GM18870 (cell line): ENCODE measurements at regions not wholly inside any gene's neighbourhood (a gene's known extent, or its start where the extent isn't known, plus 50 kb on each side); places are given as distances from the start of the nearest gene placed in this dataset.

ENCODE experiments used
- ATAC-seq: cut with Tn5 transposase; IDR thresholded peaks from one replicate; pipeline ENCODE4 v1.9.1; 2021; ENCODE audit warnings: moderate library complexity; ENCODE audit not compliant: unreplicated experiment

DNA sequence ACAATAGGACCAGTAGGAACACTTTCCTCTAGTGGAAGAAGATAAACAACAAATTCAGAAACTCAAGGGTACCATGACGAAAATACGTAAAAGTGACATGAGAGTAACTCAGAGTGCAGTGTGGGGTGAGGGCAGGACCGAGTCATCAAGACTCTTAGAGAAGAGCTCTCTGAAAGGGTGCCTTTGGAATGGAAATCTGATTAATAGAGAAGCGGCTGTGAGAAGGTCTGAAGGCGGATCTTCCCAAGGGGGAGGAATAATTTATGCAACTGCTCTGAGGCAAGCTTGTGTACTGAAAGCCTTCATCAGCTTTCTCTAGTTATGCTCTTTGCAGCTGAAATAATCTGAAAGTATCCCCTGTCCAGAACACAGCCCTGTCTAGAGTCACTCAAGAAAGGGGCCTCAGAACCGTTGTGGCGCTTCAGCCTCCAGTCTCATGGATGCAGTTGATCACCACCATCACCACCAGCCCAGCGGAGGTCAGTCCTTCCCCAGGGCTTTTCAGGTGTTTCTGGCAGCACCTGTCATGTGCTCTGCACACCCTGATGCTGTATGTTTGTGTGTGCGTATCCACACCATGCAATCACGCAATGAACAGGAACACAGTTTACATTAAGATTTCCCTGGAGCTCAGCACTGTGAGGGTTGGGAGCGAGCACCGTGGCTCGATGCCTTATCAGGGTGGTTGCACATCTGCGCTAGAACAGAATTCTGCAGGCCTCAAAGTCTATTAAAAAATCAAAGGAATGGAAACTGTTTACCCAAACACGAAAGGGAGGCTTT is 396.5 kb downstream of the SMOC2 start:
- no peak for ATAC-seq

DNA sequence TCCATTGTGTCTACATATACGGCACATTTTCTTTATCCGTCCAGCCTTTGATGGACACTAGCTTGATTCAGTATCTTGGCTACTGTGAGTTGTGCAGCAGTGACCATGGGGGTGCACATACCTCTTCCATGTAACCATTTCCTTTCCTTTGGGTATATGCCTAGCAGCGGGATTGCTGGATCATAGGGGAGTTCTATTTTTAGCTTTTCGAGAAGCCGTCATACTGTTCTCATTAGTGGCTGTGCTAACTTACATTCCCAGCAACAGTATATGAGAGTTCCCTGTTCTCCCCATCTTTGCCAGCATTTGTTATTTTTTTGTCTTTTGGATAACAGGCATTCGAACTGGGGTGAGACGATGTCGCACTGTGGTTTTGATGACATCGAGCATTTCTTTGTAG is 395.0 kb downstream of the SMOC2 start:
- ATAC-seq = no peak

DNA sequence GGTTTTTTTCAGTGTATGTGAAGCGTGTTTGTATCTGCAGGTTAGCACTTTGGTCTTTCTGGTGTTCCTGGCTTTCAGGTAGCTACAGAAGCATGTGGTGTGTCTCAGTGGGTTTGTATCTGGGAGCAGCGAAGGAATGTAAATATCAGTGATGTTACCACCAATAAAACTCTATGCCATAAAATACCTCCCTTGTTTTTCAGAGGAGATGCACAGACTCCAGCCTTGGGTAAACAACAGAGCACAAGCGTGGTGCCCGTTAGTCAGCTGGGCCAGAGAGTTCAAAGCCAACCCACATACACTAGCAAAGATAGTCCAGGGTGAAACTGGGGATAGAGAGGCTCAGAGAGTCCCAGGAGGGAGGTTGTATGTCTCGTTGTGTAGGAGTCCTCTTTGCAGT is 393.8 kb downstream of the SMOC2 start:
- ATAC-seq = no peak

DNA sequence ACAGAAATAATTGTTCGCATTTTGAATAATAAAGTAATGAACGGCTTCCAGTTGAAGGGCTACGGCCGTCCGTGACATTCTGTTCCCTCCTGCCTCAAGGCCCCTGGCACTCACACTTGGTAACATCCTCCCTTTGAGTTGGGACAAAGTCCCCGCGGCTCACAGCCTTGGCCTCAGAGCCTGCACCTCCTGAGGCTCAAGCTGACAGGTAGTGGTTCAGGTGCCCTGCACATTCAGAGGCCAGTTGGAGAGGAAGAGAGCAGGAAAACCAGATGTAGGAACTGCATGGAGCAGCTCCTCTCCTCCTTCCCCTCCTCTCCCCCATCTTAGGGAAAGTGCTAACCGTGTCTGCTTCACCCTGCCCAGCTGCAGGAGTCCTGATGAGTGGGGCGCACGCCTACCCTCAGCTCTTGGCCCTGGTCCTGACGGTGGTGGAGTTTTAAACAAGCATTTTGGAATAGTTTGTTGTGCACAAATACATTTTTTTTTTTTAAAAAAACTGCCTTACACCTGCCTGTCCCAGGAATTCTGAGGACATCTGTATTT is 393.1 kb downstream of the SMOC2 start:
- ATAC-seq = no peak

DNA sequence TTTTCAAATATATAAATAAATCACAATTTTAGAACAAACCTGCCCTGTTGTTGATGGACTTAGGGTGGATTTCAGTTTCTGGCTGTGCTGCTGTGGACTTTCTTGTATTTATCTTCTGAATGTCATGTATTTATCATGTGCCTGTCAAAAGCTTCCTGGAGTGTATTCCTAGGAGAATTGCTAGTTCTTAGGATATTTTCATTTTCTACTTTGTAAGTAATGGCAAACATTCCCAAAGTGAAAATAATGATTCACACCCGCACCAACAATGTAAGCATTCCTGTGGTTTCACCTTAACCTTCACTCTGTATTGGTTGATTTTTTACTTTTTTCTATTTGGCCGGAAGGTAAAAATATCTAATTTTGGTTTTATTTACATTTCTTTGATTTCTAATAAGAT is 387.8 kb downstream of the SMOC2 start:
- ATAC-seq = no peak

DNA sequence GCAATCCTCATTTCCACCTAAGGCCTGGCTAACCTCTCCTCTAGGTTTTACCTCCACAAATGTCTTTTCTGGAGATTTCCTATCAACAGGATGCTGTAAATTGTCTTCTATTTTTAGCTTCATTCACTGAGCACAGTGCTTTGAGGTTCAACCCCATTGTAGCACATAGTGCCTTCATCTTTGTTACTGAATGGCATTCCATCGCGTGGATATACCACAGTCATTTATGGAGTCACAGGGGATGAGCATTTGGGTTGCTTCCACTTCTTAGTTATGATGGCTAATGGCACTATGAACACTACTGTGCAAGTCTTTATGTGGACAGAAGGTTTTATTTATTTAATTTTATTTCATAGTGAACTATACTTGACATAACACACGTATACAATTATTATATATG is 387.1 kb downstream of the SMOC2 start:
- ATAC-seq = no peak

DNA sequence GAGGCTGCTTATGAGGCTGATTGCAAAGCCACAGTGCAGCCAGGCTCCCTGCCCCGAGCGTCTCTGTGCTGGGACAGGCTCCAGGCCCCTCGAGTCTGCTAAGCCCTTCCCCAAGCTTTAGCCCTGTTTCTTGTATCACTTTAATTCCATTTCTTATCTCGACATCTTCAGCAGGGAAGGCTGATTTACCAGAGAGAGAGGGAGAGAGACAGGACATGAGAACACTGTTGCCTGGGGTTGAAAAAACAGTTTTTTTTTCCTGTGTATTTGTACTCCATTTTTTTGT is 386.5 kb downstream of the SMOC2 start:
- ATAC-seq = no peak

DNA sequence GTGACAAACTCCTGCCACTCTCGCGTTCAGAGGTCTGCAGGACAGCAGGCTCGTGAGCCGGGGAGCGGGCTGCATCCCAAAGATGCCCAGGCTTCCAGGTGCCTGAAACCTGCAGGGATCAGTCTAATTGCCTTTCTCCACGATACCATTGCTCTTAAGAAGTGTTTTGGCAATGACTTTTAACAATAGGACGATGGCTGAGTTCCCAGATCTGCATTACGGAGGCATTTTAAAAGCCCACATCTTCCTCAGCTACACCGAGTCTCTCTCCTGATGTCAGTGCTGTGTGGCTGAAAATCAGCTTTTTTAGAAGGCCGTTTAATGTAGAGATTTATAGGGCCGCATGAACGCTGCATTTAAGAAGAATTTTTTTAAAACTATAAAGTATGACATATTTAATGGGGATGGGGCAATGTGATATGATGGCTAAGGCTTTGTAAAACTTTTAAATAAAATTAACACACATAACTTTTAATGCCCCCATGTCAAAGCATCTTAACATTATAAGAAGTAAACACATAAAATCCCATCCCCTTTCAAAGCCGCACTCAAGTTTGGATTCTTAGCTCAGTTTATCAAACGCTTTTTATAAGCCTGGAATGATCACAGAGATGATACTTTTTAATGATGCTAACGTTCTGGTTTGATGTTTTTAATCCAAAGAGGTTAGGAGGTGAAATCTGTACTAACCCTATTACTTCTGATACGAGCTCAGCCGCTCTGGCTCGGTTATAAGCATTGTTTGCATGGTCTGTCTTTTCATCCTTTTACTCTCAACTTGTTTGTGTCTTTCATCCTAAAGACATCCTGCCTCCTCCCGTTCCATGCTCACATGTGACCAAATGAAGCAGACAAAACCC is 386.0 kb downstream of the SMOC2 start:
- ATAC-seq = no peak

DNA sequence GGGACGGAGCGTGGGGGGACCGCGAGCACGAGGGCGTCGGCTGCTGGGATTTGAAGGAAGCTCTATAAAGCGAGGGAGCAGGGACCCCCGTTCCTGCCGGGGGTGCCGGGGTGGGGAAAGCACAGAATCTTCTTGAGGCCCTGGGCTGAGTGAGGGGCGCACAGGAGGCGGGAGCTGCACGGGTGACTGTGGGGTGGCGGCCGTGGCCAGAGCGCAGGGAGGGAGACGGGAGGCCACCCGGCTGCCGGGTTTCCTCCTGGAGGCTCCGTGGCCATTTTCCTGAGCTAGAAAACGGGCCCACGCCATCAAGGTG is 385.1 kb downstream of the SMOC2 start:
- no peak for ATAC-seq

DNA sequence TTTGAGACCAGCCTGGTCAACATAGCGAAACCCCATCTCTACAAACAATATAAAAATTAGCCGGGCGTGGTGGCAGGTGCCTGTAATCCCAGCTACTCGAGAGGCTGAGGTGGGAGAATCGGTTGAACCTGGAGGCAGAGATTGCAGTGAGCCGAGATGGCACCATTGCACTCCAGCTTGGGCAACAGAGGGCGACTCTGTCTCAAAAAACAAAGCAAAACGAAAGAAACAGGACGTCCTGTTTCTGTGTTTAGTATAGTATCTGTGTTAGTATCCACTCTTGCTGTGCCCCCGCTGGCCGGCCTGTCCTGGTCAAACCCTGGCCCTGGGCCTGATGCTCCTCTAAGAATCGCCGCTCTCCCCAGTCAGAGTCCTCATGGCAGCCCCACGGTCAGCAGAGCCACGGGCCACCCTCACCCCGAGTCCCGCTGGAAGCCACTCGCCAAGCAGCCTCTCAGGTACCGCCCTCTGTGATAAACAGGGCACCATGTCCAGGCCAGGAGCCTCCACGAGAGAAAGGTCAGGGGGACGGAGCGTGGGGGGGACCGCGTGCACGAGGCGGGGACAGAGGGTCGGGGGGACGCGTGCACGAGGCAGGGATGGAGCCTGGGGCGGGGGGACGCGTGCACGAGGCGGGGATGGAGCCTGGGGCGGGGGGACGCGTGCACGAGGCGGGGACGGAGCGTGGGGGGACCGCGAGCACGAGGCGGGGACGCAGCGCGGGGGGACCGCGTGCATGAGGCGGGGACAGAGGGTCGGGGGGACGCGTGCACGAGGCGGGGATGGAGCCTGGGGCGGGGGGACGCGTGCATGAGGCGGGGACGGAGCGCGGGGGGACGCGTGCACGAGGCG is 384.5 kb downstream of the SMOC2 start:
- no peak for ATAC-seq

DNA sequence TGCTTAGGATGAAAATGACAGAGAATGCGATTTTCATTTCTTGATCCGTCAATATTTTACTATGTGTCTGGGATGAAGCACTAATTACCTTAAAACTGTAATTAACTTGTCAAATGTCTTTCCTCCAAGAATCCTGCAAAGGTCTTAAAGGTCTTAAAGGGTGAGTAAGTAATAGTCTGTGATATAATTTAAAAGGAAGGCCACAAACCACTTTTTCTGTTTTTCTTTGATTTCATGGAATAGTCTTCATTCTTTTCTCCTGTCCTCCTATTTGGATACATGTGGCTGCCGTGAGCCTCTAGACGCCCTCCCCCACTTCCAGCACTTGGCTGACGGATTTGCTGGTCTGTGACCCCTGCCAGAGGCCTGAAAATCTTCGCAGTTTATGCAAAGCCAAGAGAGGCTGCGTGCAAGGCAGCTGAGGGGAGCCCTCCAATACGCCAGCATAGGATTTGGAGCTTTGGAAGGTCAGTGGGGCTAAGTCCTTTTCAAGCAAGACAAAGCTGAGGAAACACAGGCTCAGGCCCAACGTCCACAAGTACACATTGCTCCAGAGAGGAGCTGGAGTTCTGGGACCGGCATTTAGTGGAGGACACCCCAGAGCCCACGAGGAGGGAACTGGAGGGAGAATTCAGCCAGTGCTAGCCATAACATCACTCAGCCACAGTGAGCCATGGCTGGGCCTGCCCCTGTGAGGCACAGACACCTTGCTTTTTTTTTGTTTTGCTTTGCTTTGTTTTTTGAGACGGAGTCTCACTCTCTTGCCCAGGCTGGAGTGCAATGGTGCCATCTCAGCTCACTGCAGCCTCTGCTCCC is 382.6 kb downstream of the SMOC2 start:
- ATAC-seq = no peak

DNA sequence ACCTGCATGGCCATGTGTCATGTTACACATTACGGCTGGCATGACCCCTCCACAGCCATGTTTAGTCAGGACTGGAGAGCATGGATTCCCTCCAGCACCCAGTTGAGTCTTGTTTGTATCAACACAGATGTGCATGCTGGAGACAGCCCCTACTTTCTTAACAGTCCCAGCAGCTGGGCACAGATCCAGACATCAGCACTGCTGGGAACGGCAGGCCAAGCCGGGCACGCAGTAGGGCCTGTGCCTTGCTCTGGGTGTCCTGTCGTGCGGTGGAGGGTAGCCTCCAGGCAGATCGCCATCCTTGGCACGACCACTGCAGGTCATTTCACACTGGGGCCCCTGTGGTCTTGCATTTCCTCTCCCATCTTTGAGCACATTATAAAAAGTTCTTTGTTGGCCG is 381.4 kb downstream of the SMOC2 start:
- no peak for ATAC-seq

DNA sequence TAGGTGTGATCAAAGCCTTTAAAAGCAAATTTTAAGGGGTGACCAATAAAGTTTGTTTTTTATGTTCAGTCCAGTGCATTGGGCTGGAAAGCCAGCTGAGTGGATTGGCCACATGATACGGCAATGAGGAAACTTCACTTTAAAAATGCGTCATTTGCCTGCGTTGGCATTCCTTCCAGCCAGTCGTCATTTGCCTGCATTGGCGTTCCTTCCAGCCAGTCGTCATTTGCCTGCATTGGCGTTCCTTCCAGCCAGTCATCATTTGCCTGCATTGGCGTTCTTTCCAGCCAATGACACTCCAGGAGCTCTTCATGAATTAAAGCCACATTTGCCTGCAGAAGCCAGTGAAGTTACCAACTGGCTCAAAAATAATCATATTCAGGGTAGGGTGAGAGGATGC is 378.6 kb downstream of the SMOC2 start:
- no peak for ATAC-seq

DNA sequence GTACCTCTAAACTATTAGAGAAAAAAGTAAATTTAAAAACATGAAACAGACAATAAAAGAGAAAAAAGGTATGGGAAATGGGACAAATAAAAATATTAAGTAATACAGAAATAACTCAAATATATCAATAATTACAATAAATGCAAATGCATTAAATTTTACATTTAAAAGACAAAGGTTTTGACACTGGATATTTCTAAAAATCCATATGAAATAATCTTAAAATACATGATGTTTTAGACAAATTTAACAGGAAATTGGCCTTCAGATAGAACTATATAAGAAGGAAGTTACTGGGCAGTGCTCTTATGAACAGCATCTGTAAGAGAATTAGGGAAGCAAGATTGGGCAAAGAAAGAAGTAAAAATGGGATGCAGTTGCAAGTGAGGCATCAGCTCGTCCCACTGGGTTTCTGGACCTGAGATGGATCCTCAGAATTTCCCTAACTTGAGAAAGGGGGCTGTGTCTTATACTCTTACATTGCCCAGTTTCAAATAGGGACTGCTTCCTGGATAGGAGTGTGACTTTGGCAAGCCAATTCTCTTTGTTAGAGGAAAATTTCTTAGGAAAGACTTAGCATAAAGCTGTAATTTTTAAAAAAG is 376.7 kb downstream of the SMOC2 start:
- no peak for ATAC-seq

DNA sequence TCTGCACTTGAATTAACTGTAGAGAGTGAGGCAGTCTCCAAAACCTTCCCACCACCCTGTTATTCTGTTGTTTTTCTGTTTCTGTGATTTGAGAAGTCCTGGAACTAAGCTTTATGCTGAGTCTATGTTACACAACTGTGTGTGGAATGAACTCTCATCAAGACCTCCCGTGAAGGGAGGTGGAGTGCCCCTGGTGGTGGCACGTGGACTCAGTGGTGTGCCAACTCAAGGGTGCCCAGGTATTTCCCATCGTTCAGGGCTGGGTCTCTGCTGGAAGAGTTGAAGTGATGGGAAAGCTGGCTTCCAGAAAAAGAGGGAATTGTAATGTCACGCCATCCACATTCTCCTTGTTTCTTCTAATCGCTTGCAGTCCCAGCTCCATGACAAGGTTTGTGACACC is 374.2 kb downstream of the SMOC2 start:
- no peak for ATAC-seq

DNA sequence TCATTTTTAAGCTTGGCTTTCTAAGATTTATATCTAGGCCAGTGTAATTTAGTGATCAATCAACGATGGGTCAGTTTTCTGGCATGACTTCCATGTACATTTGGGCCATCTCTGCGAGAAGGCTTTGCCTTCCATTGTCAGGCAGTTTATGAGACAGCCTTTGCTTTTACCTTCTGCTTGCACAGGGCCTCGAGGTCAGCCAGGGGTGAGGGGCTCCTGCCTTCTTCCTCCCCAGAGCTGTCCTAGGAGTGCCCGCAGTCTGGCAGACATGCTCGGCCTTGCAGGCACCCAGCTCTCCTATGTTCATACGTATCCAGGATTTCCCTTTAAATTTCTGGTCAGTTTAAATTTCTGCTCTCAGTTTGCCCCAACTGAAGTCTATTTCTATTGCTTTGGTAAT is 367.2 kb downstream of the SMOC2 start:
- no peak for ATAC-seq

DNA sequence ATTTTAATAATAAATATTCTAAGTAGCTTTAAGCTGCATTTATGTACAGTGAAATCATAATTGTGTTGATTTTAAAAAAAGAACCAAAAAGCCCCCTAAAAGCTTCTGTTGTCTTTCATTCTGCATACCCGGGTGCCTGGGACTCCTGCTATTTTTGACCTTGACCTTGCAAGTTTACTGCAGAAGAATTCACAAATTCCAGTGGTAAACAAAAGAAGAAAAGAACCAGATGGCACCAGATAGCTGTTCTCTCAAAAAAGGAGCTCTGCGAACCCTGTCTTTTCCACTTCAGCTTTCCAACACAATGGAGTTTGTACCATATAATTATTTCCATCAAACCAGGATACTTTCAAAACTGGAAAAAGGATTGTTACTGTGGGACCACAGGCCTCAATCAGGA is 363.3 kb downstream of the SMOC2 start:
- ATAC-seq = no peak

DNA sequence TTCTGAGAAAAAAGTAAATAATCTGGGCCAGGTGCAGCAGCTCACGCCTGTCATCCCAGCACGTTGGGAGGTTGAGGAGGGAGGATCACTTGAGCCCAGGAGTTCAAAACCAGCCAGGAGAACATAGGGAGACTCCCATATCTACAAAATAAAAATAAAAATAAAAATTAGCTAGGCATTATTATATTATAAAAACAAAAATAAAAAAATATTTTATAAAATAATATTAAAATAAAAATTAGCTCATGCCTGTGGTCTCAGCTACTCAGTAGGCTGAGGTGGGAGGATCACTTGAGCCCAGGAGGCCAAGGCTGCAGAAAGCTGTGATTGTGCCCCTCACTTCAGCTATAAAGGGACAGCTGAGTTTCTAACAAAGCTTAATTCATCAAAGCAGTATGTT is 362.9 kb downstream of the SMOC2 start:
- ATAC-seq = no peak

DNA sequence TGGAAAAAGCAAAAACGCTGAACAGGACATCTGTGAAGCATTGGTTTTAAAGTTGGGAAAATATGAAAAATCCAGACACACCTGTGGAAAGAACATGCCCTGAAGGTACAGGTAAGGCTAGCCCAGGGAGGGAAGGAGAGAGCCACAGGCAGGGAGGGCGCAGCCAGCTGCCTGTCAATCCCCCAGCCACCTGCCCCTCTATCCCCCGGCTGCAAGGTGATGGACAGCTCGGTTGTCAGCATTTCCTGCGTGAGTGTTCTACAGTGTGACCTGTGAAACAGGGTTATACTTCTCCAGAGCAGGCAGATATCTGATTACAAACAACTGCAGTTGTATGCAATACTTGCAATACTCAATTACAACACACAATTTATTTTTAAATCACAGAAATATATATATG is 358.1 kb downstream of the SMOC2 start:
- ATAC-seq = no peak

DNA sequence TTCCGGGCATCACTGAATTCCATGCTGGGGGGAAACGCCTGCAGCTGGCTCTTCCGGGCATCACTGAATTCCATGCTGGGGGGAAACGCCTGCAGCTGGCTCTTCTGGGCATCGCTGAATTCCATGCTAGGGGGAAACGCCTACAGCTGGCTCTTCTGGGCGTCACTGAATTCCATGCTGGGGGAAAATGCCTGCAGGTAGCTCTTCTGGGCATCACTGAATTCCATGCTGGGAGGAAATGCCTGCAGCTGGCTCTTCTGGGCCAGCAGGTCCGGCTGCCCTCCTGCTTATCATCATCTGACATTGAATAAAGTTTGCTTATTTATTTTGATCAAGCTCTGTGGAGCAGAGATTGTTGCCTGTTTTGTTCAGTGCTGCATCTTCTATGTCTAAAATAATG is 355.1 kb downstream of the SMOC2 start:
- no peak for ATAC-seq
